ENCODE measurements at regions not wholly inside any gene's neighbourhood (a gene's known extent, or its start where the extent isn't known, plus 50 kb on each side); places are given as distances from the start of the nearest gene placed in this dataset.

DNA sequence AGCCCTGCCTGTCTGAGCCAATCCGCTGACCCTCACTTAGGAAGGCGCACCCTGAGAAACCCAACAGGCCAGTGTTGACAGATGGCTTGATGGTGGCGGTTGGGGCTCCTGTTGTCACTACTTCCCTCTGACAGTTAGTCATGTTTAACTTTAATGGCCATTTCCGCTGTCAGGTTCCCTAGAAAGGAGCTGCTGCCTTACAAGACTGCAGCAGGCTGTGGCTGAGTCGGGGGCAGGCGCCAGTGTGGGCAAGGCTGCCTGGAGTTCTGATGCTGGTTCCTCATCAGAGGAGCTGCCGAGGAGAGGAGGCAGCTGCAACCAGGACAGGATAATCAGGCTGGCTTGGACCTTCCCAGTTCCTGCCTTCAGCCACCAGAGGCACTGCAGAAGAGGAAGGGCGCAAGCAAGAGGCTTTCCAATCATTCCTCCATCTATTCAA is 223.2 kb upstream of the DYNLRB2 start:
- H3K36me3 Mint-ChIP-seq: no peaks in the 10 kb centered on the region
- H3K27me3 ChIP-seq (ENCODE audit: control insufficient read depth, insufficient read depth, low read length): no peaks in the 10 kb centered on the region
- no peaks in the 10 kb centered on the region for H3K4me1 Mint-ChIP-seq
- no peak overlapping the region for H3K27ac Mint-ChIP-seq
- TF ChIP-seq, protein P1, sequence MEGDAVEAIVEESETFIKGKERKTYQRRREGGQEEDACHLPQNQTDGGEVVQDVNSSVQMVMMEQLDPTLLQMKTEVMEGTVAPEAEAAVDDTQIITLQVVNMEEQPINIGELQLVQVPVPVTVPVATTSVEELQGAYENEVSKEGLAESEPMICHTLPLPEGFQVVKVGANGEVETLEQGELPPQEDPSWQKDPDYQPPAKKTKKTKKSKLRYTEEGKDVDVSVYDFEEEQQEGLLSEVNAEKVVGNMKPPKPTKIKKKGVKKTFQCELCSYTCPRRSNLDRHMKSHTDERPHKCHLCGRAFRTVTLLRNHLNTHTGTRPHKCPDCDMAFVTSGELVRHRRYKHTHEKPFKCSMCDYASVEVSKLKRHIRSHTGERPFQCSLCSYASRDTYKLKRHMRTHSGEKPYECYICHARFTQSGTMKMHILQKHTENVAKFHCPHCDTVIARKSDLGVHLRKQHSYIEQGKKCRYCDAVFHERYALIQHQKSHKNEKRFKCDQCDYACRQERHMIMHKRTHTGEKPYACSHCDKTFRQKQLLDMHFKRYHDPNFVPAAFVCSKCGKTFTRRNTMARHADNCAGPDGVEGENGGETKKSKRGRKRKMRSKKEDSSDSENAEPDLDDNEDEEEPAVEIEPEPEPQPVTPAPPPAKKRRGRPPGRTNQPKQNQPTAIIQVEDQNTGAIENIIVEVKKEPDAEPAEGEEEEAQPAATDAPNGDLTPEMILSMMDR (IDR thresholded peaks at IDR 0.05): no peak
- no peak overlapping the region for H3K4me3 ChIP-seq (ENCODE audit: low read length)
- H3K27ac ChIP-seq (ENCODE audit: low read length): no peak overlapping the region
- WGBS (ENCODE audit: insufficient coverage): 63% methylated on average over 8 of the region's 8 CpGs
- intact Hi-C loops (cut with micrococcal nuclease): no loop called here
- peaks cover 0 to 3% of the 10 kb centered on the region in 2 donors for H3K9me3 Mint-ChIP-seq
- H3K9me3 ChIP-seq (ENCODE audit: control insufficient read depth, insufficient read depth, low read length): no peaks in the 10 kb centered on the region
- ATAC-seq: no peak
- DNase-seq: no peak
- H3K4me1 ChIP-seq (ENCODE audit: control insufficient read depth, insufficient read depth, low read length): no peaks in the 10 kb centered on the region
- no peak overlapping the region for H3K4me3 Mint-ChIP-seq
- no peaks in the 10 kb centered on the region for H3K36me3 ChIP-seq (ENCODE audit: control insufficient read depth, insufficient read depth, low read length)
- H3K27me3 Mint-ChIP-seq (ENCODE audit: low read depth in 2 of 2): peaks cover 25% of the 10 kb centered on the region in 2 donors

DNA sequence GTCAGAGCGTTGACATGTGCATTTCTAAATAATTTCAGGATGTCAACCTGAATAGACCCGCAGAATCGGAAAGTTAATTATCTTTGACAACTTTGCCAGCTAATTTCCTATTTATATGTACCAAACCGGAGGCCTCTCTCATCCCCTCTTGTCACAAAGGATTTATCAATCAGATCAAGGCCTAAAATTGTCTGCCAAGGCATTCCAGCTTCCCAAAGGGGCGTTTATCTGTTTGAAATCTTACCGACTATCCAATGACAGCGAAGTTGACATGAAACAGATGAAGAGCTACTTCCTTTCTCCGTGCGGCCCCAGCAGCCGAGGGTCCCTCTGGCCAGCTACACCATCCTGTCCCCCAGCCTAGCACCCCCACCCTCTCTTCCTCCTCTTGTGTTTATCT is 223.7 kb upstream of the DYNLRB2 start:
- H3K4me1 Mint-ChIP-seq: no peaks in the 10 kb centered on the region
- no peaks in the 10 kb centered on the region for H3K36me3 Mint-ChIP-seq
- Histone ChIP-seq H3K4me3 (ENCODE audit: low read length) (no peak overlapping the region), H3K4me1 (ENCODE audit: control insufficient read depth, insufficient read depth, low read length) (no peaks in the 10 kb centered on the region), H3K27me3 (ENCODE audit: control insufficient read depth, insufficient read depth, low read length) (no peaks in the 10 kb centered on the region), H3K36me3 (ENCODE audit: control insufficient read depth, insufficient read depth, low read length) (no peaks in the 10 kb centered on the region), H3K9me3 (ENCODE audit: control insufficient read depth, insufficient read depth, low read length) (no peaks in the 10 kb centered on the region), H3K27ac (ENCODE audit: low read length) (no peak overlapping the region)
- H3K27me3 Mint-ChIP-seq (ENCODE audit: low read depth in 2 of 2): peaks cover 25 to 28% of the 10 kb centered on the region in 2 donors
- TF ChIP-seq, protein P1 (IDR thresholded peaks at IDR 0.05): no peak
- no peak for DNase-seq
- H3K27ac Mint-ChIP-seq: no peak overlapping the region
- WGBS (ENCODE audit: insufficient coverage): 75% methylated on average over 10 of the region's 10 CpGs
- intact Hi-C loops (cut with micrococcal nuclease): no loop called here
- H3K4me3 Mint-ChIP-seq: no peak overlapping the region
- no peak for ATAC-seq
- H3K9me3 Mint-ChIP-seq: peaks cover 0 to 3% of the 10 kb centered on the region in 2 donors

DNA sequence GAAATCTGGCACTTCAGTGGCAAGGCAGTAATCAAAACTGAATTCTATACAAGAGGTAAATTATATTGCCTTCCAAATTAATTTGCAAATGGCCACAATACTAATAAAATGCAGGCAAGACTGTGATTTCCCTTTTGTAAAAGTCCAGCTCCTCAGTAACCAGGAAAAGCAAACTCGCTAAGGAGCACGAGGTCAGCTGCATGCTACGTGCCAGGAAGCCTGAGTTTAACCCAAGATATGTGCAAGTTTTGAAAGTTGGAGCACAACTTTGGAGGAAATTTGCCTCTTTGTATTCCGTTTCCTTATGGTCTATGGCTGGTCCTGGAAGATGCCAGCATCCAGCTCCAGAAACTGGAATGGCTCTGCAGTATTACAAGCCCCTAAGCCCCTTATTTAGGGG is 226.8 kb upstream of the DYNLRB2 start:
- Mint-ChIP-seq H3K27ac (no peak overlapping the region), H3K9me3 (peaks cover 0 to 3% of the 10 kb centered on the region in 2 donors), H3K36me3 (no peaks in the 10 kb centered on the region), H3K4me3 (no peak overlapping the region), H3K27me3 (ENCODE audit: low read depth in 2 of 2) (peaks cover 16 to 18% of the 10 kb centered on the region in 2 donors), H3K4me1 (no peaks in the 10 kb centered on the region)
- 62% methylated on average over 4 of the region's 4 CpGs for WGBS (ENCODE audit: insufficient coverage)
- Histone ChIP-seq H3K36me3 (ENCODE audit: control insufficient read depth, insufficient read depth, low read length) (no peaks in the 10 kb centered on the region), H3K27ac (ENCODE audit: low read length) (no peak overlapping the region), H3K27me3 (ENCODE audit: control insufficient read depth, insufficient read depth, low read length) (no peaks in the 10 kb centered on the region), H3K4me3 (ENCODE audit: low read length) (no peak overlapping the region), H3K4me1 (ENCODE audit: control insufficient read depth, insufficient read depth, low read length) (no peaks in the 10 kb centered on the region), H3K9me3 (ENCODE audit: control insufficient read depth, insufficient read depth, low read length) (no peaks in the 10 kb centered on the region)
- TF ChIP-seq, protein P1 (IDR thresholded peaks at IDR 0.05): no peak
- DNase-seq: no peak
- no peak for ATAC-seq
- intact Hi-C loops (cut with micrococcal nuclease): no loop called here

DNA sequence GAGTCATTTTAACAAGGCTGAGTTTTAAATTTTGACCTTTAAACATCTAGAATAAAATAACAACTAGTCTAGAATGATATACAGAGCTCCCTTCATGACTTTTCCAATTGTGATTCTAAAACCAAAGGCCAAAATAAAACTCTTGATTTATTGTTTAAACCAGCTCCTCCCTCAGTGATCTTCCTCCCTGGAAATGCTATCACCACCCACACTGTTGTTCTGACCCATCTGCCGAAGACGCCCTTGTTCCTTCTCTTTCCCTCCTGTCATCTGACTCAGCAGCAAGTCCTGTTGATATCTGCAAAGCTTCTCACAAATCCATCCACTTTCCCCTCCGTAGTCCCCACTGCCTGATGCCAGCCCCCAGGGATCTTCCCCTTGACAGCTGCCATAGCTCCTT is 231.6 kb upstream of the DYNLRB2 start:
- WGBS (ENCODE audit: insufficient coverage): 91% methylated on average over 3 of the region's 3 CpGs
- TF ChIP-seq, protein P1 (IDR thresholded peaks at IDR 0.05): no peak

More for the DNA sequence above, 231.6 kb upstream of the DYNLRB2 start:
- Mint-ChIP-seq H3K4me1 (no peaks in the 10 kb centered on the region), H3K27ac (no peak overlapping the region), H3K36me3 (no peaks in the 10 kb centered on the region), H3K4me3 (no peak overlapping the region), H3K27me3 (ENCODE audit: low read depth in 2 of 2) (peaks cover 0 to 12% of the 10 kb centered on the region in 2 donors), H3K9me3 (no peaks in the 10 kb centered on the region)
- no peak overlapping the region for H3K27ac ChIP-seq (ENCODE audit: low read length)
- H3K4me3 ChIP-seq (ENCODE audit: low read length): no peak overlapping the region
- H3K9me3 ChIP-seq (ENCODE audit: control insufficient read depth, insufficient read depth, low read length): no peaks in the 10 kb centered on the region
- no peaks in the 10 kb centered on the region for H3K36me3 ChIP-seq (ENCODE audit: control insufficient read depth, insufficient read depth, low read length)
- no peaks in the 10 kb centered on the region for H3K27me3 ChIP-seq (ENCODE audit: control insufficient read depth, insufficient read depth, low read length)
- DNase-seq (no peak), ATAC-seq (no peak)
- H3K4me1 ChIP-seq (ENCODE audit: control insufficient read depth, insufficient read depth, low read length): no peaks in the 10 kb centered on the region
- intact Hi-C loops (cut with micrococcal nuclease): no loop called here
